ENCODE measurements at regions not wholly inside any gene's neighbourhood (a gene's known extent, or its start where the extent isn't known, plus 50 kb on each side); places are given as distances from the start of the nearest gene placed in this dataset.

GRCh38 chr5:110916381-110917049 lies 155.0 kb upstream of the TSLP start:
- Mint-ChIP-seq H3K4me1 (peaks cover 6% of the 10 kb centered on the region), H3K4me3 (no peak overlapping the region), H3K27me3 (ENCODE audit: low read depth) (no peaks in the 10 kb centered on the region), H3K36me3 (no peaks in the 10 kb centered on the region), H3K9me3 (no peaks in the 10 kb centered on the region), H3K27ac (no peak overlapping the region)
- ATAC-seq = peak; percentile 92
- DNase-seq (ENCODE audit: low spot score) = no peak
- ChIA-PET CTCF (interaction anchor here (1.3 kb wide), 1 partner anchor 51 kb away, joined by 3 read pairs; no protein-coding TSS in a partner anchor), POLR2A (no interaction called here)
- TF ChIP-seq NFATC4 (CRISPR knock-in tag; IDR thresholded peaks at IDR 0.05) (no peak), E2F5 (CRISPR knock-in tag; IDR thresholded peaks at IDR 0.05) (no peak), RELA (CRISPR knock-in tag; IDR thresholded peaks at IDR 0.05; ENCODE audit: borderline replicate concordance) (no peak), JAZF1 (CRISPR knock-in tag; IDR thresholded peaks at IDR 0.05) (no peak), ZNF423 (CRISPR knock-in tag; IDR thresholded peaks at IDR 0.05) (no peak), IRF1 (CRISPR knock-in tag; IDR thresholded peaks at IDR 0.05) (no peak), STAT6 (CRISPR knock-in tag; conservative IDR thresholded peaks at IDR 0.05; ENCODE audit: low read depth) (no peak), TCF7 (CRISPR knock-in tag; IDR thresholded peaks at IDR 0.05; ENCODE audit: low read depth) (no peak), ZNF317 (CRISPR knock-in tag; IDR thresholded peaks at IDR 0.05; ENCODE audit: borderline replicate concordance, low read depth) (no peak), EMX1 (CRISPR knock-in tag; IDR thresholded peaks at IDR 0.05) (no peak), CBFB (CRISPR knock-in tag; IDR thresholded peaks at IDR 0.05; ENCODE audit: low read depth) (no peak), ATF2 (CRISPR knock-in tag; IDR thresholded peaks at IDR 0.05; ENCODE audit: borderline replicate concordance, low read depth) (no peak), RORB (CRISPR knock-in tag; IDR thresholded peaks at IDR 0.05) (no peak), ATF6 (CRISPR knock-in tag; IDR thresholded peaks at IDR 0.05) (no peak), TEAD4 (CRISPR knock-in tag; IDR thresholded peaks at IDR 0.05) (no peak), ZNF281 (CRISPR knock-in tag; IDR thresholded peaks at IDR 0.05) (no peak), ZNF263 (CRISPR knock-in tag; IDR thresholded peaks at IDR 0.05; ENCODE audit: low read depth) (no peak), NR1H2 (CRISPR knock-in tag; IDR thresholded peaks at IDR 0.05) (no peak), NR2C2 (CRISPR knock-in tag; IDR thresholded peaks at IDR 0.05) (no peak), CTCF (IDR thresholded peaks at IDR 0.05) (no peak)
